ENCODE measurements at regions not wholly inside any gene's neighbourhood (a gene's known extent, or its start where the extent isn't known, plus 50 kb on each side); places are given as distances from the start of the nearest gene placed in this dataset.
"Not testable (repeated sequence)": the region's sequence is repeated elsewhere in the genome, so short reads cannot be mapped to it uniquely, and the experiment has no call there.

DNA sequence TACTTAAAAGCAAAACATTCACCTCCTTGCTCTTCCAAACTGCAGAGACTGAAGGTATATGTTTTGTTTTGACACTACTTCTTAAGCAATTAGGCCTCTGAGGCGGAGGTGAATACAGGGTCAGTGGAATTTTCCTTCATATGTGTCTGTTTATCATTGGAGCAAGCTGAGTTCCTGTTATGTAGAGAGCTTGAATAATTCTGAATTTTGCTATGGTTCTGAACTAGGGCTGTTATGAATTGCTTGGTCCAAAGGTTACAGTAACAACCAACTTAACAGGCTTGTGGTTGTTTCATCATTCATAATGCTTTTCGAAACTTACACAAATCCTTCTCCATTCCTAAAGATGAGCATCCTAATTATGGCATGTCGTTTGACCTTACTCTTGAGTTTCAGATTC lies 444.6 kb upstream of the MEF2C start:
- Histone ChIP-seq H3K4me3 (no peak overlapping the region), H3K4me1 (no peaks in the 10 kb centered on the region), H3K27me3 (no peaks in the 10 kb centered on the region), H3K9me3 (no peaks in the 10 kb centered on the region), H3K36me3 (no peaks in the 10 kb centered on the region), H3K27ac (no peak overlapping the region)
- no peak for DNase-seq
- no peak for TF ChIP-seq POLR2A (IDR thresholded peaks at IDR 0.05)
- no peak for TF ChIP-seq EP300 (IDR thresholded peaks at IDR 0.05)
- TF ChIP-seq POLR2AphosphoS5 (IDR thresholded peaks at IDR 0.05): no peak
- no peak for TF ChIP-seq CTCF (IDR thresholded peaks at IDR 0.05)
- WGBS, 2 donors: 18 to 48% methylated on average over 3 of the region's 3 CpGs
- intact Hi-C loops (cut with DNase I): no loop called here

DNA sequence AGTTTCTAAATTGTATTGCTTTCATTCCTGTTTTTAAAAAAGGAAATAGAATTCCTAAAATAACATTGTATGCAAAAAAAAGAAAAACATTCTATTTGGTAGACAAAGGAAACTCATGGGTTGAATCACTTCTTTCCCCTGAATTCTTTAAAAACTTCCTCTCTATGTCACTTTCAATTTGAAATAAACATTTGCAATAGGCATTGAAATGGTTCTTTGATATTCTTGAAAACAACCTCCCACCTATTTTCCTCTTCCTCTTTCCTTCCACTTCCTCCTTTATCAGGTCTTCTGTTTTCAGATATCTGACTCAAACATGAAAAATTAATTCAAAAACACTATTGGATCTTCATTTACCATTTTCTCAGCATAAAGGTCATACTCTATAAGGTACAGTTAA lies 442.0 kb upstream of the MEF2C start:
- Histone ChIP-seq H3K27ac (no peak overlapping the region), H3K9me3 (no peaks in the 10 kb centered on the region), H3K4me1 (no peaks in the 10 kb centered on the region), H3K27me3 (no peaks in the 10 kb centered on the region), H3K4me3 (no peak overlapping the region), H3K36me3 (no peaks in the 10 kb centered on the region)
- TF ChIP-seq CTCF (IDR thresholded peaks at IDR 0.05) (no peak), POLR2AphosphoS5 (IDR thresholded peaks at IDR 0.05) (no peak), EP300 (IDR thresholded peaks at IDR 0.05) (no peak)
- intact Hi-C loops (cut with DNase I): no loop called here
- no peak for DNase-seq

DNA sequence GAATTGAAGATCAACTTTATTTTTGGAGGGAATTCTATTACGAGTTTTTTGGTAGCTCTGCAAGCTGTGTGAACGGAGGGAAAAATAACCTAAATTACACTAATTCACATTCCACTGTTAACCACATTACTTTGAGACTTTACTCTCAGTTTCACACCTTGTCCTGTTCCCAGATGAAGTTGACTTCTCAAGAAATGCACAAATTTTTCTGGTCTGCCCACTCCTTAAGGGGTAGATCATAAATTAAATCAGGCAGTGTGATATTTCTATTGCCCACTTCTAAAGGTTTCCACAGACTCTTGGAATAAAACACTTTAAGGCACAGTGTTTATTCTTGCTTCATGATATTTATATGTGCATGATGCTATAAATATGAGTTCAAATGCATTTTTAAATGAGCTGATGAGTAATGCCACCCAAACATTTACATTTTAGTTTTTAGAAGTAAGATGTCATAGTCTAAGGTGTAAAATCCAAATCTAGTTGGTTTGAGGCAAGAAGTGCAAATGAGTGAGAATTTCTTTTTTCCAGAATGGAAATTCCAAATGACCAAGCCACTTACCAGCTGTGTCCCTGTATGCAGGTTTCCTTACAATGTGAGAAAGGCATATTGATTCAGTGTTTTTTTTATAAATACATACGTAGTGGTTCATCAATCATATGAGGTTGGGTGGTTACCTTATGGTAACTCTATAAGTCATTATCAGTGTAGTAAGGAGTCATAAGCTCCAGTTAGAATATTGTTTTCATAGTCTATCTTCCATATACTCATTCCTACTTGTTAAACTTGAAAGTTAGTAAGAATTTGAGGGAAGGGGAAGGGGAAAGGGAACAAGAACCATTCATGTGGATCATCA lies 437.7 kb upstream of the MEF2C start:
- Histone ChIP-seq H3K36me3 (no peaks in the 10 kb centered on the region), H3K27ac (no peak overlapping the region), H3K27me3 (no peaks in the 10 kb centered on the region), H3K4me1 (peaks cover 0 to 1% (median 1%) of the 10 kb centered on the region in 4 donors), H3K4me3 (no peak overlapping the region), H3K9me3 (no peaks in the 10 kb centered on the region)
- WGBS, 2 donors: 76 to 81% methylated on average over 3 of the region's 3 CpGs
- intact Hi-C loops (cut with DNase I): no loop called here
- DNase-seq: no peak
- no peak for TF ChIP-seq POLR2AphosphoS5 (IDR thresholded peaks at IDR 0.05)
- no peak for TF ChIP-seq EP300 (IDR thresholded peaks at IDR 0.05)
- no peak for TF ChIP-seq CTCF (IDR thresholded peaks at IDR 0.05)
- TF ChIP-seq POLR2A (IDR thresholded peaks at IDR 0.05): no peak

- H3K9me3 ChIP-seq; H3K4me3 ChIP-seq; intact Hi-C loops (cut with DNase I); H3K27ac ChIP-seq; H3K36me3 ChIP-seq; H3K27me3 ChIP-seq; DNase-seq: not testable (repeated sequence)
- 96 to 97% methylated on average over 20 of the region's 20 CpGs for WGBS, 2 donors
- H3K4me1 ChIP-seq: peaks cover 0 to 29% (median 28%) of the 10 kb centered on the region in 4 donors
These were observed 434.9 kb upstream of the MEF2C start for GRCh38 chr5:89317838-89318237.

DNA sequence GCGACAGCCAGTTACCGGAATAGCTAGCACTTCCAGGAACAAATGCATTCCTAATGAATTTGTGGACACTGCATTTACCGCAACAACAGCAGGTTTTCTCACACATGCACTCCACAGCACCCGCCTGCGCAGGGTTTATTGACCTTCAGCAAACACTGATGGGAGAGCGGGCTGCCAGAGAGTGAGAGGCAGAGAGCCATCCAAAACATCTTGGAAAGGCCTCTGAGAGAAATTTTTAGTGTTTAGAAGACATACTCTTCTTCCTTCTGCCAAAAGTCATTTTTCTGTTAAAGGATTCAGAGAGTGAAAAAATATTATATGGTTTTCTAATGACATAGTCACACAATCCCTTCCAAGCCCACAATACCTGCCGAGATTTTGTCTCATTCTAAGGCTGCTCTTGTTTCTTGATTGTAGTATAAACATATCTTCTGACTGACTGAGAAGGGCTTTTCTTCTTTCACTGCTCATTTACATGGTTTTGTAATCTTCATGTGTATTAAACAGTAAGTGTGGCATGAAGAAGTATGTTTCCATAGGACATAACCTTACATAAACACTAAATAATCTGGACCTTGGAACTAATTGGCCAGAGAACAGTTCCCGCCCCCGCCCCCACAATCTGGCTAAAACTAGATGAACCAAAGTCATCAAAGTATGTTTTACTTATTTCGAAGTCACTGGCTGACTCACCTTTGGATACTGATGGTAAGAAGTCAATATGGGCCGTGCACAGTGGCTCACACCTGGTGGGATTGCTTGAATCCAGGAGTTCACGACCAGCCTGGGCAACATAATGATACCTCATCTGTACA lies 432.5 kb upstream of the MEF2C start:
- Histone ChIP-seq H3K4me1 (peaks cover 0 to 34% (median 28%) of the 10 kb centered on the region in 4 donors), H3K36me3 (no peaks in the 10 kb centered on the region), H3K4me3 (no peak overlapping the region), H3K9me3 (no peaks in the 10 kb centered on the region), H3K27ac (peak overlapping the region in 2 of 4 donors; percentile 56 to 63), H3K27me3 (no peaks in the 10 kb centered on the region)
- intact Hi-C loops (cut with DNase I): no loop called here
- TF ChIP-seq POLR2AphosphoS5 (IDR thresholded peaks at IDR 0.05) (peak in 1 of 4 donors; percentile 19), POLR2A (IDR thresholded peaks at IDR 0.05) (no peak)
- DNase-seq: no peak
- WGBS, 2 donors: 29 to 65% methylated on average over 12 of the region's 12 CpGs
